GM21717 (cell line): ENCODE measurements at regions not wholly inside any gene's neighbourhood (a gene's known extent, or its start where the extent isn't known, plus 50 kb on each side); places are given as distances from the start of the nearest gene placed in this dataset.

Experiments
- ATAC-seq: cut with Tn5 transposase; IDR thresholded peaks from one replicate; pipeline ENCODE4 v1.9.1; 2021; ENCODE audit warnings: mild to moderate bottlenecking, moderate library complexity; ENCODE audit not compliant: unreplicated experiment

DNA sequence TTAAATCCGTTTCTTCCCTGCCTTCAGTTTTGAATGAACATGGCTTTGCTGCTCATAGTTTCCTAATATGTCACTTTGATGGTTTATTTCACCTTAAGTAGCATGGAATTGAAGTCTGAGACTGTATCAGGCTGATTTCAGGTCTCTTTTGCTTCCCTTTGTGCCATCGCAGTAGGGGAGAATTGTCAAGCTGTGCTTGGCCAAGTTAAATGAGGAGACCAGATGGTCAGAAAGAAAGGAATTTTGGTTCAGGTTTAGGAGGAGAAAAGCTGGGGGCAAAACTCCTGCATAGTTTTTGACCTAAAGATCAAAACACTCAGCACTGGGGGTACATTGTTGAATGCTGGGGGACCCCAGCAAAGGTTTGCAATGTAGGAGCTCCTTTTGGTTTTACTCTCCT lies 398.4 kb downstream of the NUAK1 start:
- ATAC-seq, result no peak

DNA sequence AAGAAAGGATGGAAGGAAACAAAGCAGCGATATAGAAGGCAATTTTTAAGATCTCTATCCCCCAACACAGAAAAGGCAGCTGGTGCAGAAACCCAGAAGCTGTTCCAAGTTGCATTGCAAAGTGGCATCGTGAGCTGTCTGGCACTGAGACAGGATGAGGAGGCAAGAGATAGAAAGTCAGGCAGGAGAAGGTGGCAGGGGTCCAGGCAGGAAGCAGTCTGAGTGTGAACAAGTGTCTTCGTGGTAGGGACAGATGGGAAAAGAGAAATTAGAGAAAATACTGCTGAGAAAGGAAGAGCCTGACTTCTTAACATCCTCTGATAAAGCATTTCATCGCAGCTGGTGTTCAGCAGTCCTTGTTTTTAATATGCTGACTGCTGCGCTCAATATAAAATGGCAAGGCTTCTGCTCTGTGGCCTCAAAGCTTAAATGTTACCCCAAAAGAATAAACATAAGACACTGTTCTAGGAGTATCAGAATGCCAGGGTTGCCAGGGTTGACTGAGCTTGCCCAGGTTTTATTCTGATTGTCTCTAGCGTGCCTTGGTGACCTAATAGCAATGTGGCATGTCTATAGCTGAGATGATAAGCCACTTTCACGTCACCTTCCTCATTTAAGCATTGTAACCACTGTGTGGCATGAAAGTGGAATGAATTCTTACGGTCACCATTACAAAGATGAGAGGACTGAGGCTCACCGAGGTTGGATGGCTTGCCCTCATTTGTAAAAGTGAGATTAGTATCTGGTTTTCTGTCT lies 397.6 kb downstream of the NUAK1 start:
- ATAC-seq, result no peak

- ATAC-seq, result no peak
Observed at GRCh38 chr12:105741786-105742566, 396.8 kb downstream of the NUAK1 start.

DNA sequence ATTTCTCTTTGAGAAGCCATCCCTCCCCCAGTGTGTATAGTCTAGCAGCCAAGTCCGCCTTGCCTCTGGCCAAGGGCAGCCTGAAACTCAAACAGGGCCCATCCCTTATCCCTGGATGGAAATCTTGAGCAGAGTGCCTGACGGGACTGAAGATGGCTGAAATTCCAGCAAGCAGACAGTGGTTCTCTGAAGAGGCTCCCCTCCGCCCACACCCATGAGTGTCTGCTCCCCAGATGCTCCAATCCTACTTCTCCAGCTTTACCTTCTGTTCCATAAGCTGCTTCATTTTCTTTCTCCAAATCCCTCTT lies 396.2 kb downstream of the NUAK1 start:
- ATAC-seq, result no peak

- no peak for ATAC-seq
Observed at GRCh38 chr12:105744371-105745058, 394.2 kb downstream of the NUAK1 start.

GRCh38 chr12:105745811-105746210 lies 392.9 kb downstream of the NUAK1 start:
- ATAC-seq, result no peak

DNA sequence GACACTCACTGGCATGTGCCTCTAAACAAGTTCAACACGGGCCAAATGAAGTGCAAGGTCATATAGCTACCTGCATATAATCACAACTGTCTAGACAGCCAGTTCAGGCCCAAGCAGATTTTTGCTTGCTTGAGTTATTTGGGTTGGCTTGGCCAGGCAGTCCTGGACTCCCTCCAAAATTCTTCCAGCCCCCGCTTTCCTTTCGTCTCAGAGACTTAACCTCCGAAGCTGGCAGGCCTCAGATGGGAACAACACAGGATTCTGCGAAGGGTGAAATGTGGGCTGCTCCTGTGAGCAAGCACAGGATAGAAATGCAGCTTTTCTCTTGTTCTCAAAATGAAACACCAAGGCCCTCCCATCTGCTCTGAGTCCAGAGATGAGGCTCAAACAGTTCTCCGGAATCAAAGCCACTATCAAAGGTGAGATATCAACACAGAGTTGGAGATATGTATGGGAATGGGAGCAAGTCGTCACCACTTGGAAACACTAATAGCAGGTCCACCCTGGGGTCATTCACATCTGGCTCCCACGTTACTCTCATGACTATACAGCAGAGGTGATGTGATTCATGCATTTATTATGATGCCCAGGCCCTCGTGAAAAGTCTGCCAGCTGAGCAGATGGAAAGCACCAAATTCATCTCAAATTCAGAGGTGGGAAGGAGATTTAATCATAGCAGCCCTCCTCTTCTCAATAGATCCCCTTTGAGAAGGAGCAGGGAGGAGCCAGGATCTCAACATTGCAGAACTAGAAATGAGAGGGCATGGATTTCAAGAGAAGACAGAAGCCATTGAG lies 389.8 kb downstream of the NUAK1 start:
- ATAC-seq, result no peak

- no peak for ATAC-seq
Observed at GRCh38 chr12:105750096-105750495, 388.7 kb downstream of the NUAK1 start.

GRCh38 chr12:105754313-105754712 lies 384.4 kb downstream of the NUAK1 start:
- ATAC-seq, result no peak

DNA sequence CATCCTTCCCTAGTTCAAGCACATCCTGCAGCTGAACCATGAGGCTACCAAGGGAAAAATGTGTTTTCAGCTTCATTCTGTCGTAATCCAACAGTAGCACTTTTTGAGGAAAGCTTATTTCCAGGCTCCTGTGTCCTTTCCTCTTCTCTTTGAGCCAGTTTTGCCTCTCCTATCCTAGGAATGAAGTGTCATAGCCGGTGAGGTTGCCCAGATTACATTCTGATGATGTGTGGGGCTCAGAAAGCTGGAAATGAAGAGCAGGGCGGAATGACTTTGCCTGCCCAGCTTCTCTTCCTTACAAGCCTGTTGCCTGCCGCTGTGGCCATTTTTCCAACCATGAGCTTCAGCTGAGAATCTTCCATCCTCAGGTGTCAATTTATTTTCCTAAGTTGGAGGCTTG lies 381.8 kb downstream of the NUAK1 start:
- ATAC-seq, result no peak

GRCh38 chr12:105759149-105759548 lies 379.6 kb downstream of the NUAK1 start:
- ATAC-seq, result no peak

- no peak for ATAC-seq
Observed at GRCh38 chr12:105761075-105761474, 377.7 kb downstream of the NUAK1 start.

- ATAC-seq, result no peak
Observed at GRCh38 chr12:105764216-105764835, 374.4 kb downstream of the NUAK1 start.

DNA sequence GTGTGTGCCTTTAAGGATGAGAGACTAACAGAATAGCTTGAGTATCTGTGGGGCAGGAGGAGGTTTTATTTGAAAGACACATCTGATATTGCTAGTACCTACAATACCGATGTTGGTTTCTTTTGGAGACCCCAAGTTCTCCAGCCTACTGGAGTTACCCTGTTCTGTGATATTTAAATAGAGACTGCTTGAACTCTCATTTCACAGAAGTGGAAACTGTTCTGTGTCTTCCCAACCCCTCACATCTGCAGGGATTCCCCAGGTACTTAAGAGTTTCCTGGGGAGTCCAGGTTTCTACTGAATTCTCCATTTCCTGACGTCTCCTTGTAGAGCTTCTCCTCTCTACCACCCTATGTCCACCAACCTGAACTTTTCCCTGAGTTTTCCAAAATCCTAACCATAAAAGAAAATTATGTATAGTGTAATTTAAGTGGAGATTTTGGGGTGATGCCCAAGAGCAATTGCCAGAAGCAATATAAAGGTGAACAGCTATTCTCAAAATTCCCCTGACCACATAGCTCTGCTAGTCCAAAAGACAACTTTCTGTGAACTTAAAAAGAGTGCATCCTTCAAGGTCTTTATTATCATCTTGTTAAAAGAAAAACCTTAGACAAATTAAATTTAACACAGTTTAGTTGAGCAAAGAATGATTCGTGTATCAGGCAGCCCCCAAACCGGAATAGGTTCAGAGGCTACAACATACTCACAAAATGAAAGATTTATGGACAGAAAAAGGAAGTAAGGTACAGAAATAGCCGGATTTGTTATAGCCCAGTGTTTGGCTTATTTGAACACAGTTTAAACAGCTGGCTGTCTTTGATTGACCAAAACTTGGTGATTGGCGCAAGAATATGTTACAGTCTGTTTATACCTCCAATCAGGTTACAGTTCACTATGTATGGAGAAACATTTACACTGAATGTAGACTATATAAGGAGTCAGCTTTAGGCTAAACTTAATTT lies 373.4 kb downstream of the NUAK1 start:
- no peak for ATAC-seq

GRCh38 chr12:105766029-105766428 lies 372.7 kb downstream of the NUAK1 start:
- no peak for ATAC-seq

DNA sequence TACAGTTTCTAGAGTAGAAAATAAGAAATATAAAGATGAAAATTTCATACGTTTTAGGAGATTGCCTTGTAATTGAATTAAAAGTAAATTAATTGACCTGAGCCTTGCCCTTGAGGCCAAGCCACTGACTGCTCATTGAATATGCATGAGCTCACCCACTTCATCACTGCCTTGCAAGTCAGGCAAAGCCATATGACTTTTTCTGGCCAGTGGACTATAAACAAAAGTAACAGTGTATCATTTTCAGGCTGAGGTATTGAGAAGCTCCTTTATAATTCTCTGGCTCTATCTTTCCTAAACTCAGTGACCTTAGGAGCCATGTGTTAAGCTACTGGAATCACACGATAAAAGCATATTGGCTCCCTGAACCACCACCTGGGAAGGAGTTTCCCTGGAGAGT lies 369.3 kb downstream of the NUAK1 start:
- no peak for ATAC-seq

- ATAC-seq, result no peak
Observed at GRCh38 chr12:105773471-105773870, 365.3 kb downstream of the NUAK1 start.

DNA sequence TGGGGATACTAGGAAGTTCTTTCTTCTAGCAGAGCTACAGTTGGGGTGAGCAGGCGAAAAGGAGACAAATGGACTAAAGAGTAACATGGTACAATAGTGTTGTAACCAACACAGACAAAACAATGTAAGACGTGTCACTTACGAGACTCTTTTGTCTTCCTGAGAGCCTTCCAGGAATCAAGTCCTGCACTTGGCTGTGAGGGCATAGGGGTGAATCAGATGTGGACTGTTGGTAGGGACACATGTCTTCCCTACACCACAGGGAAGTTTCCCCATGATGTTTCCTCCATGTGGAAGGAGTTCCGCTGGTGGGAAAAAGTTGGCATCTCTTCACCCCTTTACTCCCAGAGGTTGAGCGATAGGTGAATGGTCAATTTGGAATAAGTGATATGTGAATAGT lies 364.7 kb downstream of the NUAK1 start:
- ATAC-seq, result no peak

DNA sequence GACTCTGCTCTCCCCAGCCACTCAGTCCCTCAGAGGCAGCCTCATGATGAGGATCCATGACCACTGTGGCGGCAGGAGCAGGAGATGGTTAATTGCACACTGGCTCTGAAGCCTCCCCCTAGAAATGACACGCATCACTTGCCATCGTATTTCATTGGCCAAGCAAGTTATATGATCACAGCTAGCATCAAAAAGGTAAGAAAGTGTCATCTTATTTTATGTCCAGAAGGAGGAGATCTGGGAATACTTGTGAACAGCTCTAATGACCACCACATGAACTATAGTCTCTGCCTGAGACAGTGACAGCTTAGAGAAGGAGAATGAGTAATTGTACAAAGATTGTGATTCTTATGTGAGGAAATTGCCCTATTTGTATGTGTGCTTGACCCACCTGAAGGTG lies 363.4 kb downstream of the NUAK1 start:
- ATAC-seq, result no peak
